H1 (cell line): ENCODE measurements at regions not wholly inside any gene's neighbourhood (a gene's known extent, or its start where the extent isn't known, plus 50 kb on each side); places are given as distances from the start of the nearest gene placed in this dataset.
A peak's percentile ranks its signal among the peaks of the same experiment; 100 is the strongest.

Experiments used
- CTCF ChIA-PET: fragments of 300-600 bp; sonication (Branson Sonifier 250); formaldehyde crosslinking; loops from one replicate; lab custom pipeline; 2021; ENCODE audit not compliant: partially characterized antibody; lab: Charles Lee
- POLR2A ChIA-PET: fragments of 300-600 bp; sonication (Branson Sonifier 250); formaldehyde crosslinking; loops from one replicate; lab custom pipeline; 2021; ENCODE audit warnings: inconsistent platforms; ENCODE audit not compliant: partially characterized antibody; lab: Charles Lee
- DNase-seq, 2 experiments: peaks; one replicate each; pipeline versions ENCODE4 v3.0.0 to v3.0.0-alpha.2; 2010 to 2022; ENCODE audit warnings: low spot score in 2 of 2, low read depth in 1 of 2, mixed read lengths in 1 of 2
- FAIRE-seq: peaks from 2 replicates; lab custom pipeline; 2011; peaks lifted over from hg19 to GRCh38; lab: Jason Lieb, UNC
- H2AFZ ChIP-seq: 2 replicates; pipeline ENCODE4 v1.8.1; 2012; ENCODE audit warnings: low read length, inconsistent platforms
- H2AK5ac ChIP-seq: 2 replicates; pipeline ENCODE4 v1.6.1; 2013; ENCODE audit warnings: low read depth, low read length
- H2BK120ac ChIP-seq: replicated peaks from 2 replicates; pipeline ENCODE3; 2013; ENCODE audit warnings: low read depth, low read length, inconsistent platforms
- H2BK12ac ChIP-seq: 2 replicates; pipeline ENCODE4 v1.6.1; 2013; ENCODE audit warnings: low read depth, low read length
- H2BK15ac ChIP-seq: 2 replicates; pipeline ENCODE4 v1.6.1; 2013; ENCODE audit warnings: low read length
- H2BK20ac ChIP-seq: 2 replicates; pipeline ENCODE4 v1.6.1; 2013; ENCODE audit warnings: low read length
- H2BK5ac ChIP-seq: 2 replicates; pipeline ENCODE4 v1.6.1; 2013; ENCODE audit warnings: low read depth, low read length
- H3K14ac ChIP-seq: 2 replicates; pipeline ENCODE4 v1.6.1; 2013; ENCODE audit warnings: inconsistent platforms; ENCODE audit not compliant: insufficient read length
- H3K18ac ChIP-seq: 2 replicates; pipeline ENCODE4 v1.6.1; 2013; ENCODE audit warnings: low read length; ENCODE audit errors: extremely low read depth
- H3K23ac ChIP-seq: 2 replicates; pipeline ENCODE4 v1.6.1; 2013; ENCODE audit warnings: inconsistent platforms; ENCODE audit not compliant: insufficient read length
- H3K23me2 ChIP-seq: 2 replicates; pipeline ENCODE4 v1.6.1; 2013; ENCODE audit warnings: low read depth, low read length
- H3K27ac ChIP-seq: 2 replicates; pipeline ENCODE4 v1.6.1; 2011; ENCODE audit warnings: low read depth, low read length, inconsistent platforms
- H3K27me3 ChIP-seq, 4 experiments: replicated peaks in 1 of 4; 1 replicate in 1 of 4; 2 replicates in 3 of 4; pipeline versions ENCODE4 v1.6.1 to v1.8.1; 2011 to 2013; ENCODE audit warnings: low read length in 3 of 4, mild to moderate bottlenecking in 3 of 4, inconsistent platforms in 2 of 4, mixed read lengths in 2 of 4, moderate library complexity in 1 of 4; ENCODE audit not compliant: control insufficient read depth in 3 of 4, insufficient read depth in 3 of 4; ENCODE audit errors: extremely low read depth in 1 of 4
- H3K36me3 ChIP-seq, 4 experiments: 2 replicates each; pipeline versions ENCODE4 v1.6.1 to v1.8.1; 2011 to 2013; ENCODE audit warnings: mild to moderate bottlenecking in 4 of 4, low read length in 3 of 4, moderate library complexity in 2 of 4, control low read depth in 1 of 4, inconsistent platforms in 1 of 4; ENCODE audit not compliant: insufficient read depth in 4 of 4, control insufficient read depth in 2 of 4
- H3K4ac ChIP-seq: replicated peaks from 2 replicates; pipeline ENCODE3; 2013; ENCODE audit warnings: low read length, low read depth, mixed read lengths, inconsistent platforms; ENCODE audit not compliant: insufficient read length
- H3K4me1 ChIP-seq, 4 experiments: replicated peaks in 1 of 4; 1 replicate in 1 of 4; 2 replicates in 3 of 4; pipeline versions ENCODE4 v1.6.1 to v1.8.1; 2011 to 2013; ENCODE audit warnings: low read length in 3 of 4, inconsistent platforms in 2 of 4, mixed read lengths in 1 of 4; ENCODE audit not compliant: insufficient read depth in 4 of 4, control insufficient read depth in 3 of 4
- H3K4me2 ChIP-seq, 2 experiments: 2 replicates each; pipeline versions ENCODE4 v1.6.1 to v1.8.1; 2011 to 2013; ENCODE audit warnings: low read depth in 2 of 2, low read length in 2 of 2, control low read depth in 1 of 2, inconsistent platforms in 1 of 2, mild to moderate bottlenecking in 1 of 2; ENCODE audit not compliant: insufficient read depth in 1 of 2
- H3K4me3 ChIP-seq, 4 experiments: fragments of 200-600, 300-600 bp in 1 of 4; sonication (generic), shearing (Covaris generic), sonication (Bioruptor Twin) in 1 of 4; 2 replicates each; pipeline versions ENCODE4 v1.5.1 to v1.8.1; 2011 to 2016; ENCODE audit warnings: low read length in 4 of 4, low read depth in 3 of 4, control low read depth in 2 of 4, inconsistent platforms in 2 of 4, mild to moderate bottlenecking in 2 of 4, mixed read lengths in 1 of 4, moderate library complexity in 1 of 4; ENCODE audit not compliant: insufficient read depth in 2 of 4; ENCODE audit errors: extremely low read depth in 1 of 4
- H3K56ac ChIP-seq: replicated peaks from 2 replicates; pipeline ENCODE3; 2013; ENCODE audit warnings: low read depth, mild to moderate bottlenecking, mixed read lengths, low read length, inconsistent platforms; ENCODE audit not compliant: insufficient read length
- H3K79me1 ChIP-seq: 2 replicates; pipeline ENCODE4 v1.6.1; 2013; ENCODE audit warnings: low read depth, low read length, control low read depth
- H3K79me2 ChIP-seq, 2 experiments: 2 replicates each; pipeline versions ENCODE4 v1.6.1 to v1.8.1; 2012 to 2013; ENCODE audit warnings: low read length in 2 of 2, mild to moderate bottlenecking in 2 of 2, inconsistent platforms in 1 of 2; ENCODE audit not compliant: insufficient read depth in 2 of 2, control insufficient read depth in 1 of 2
- H3K9ac ChIP-seq, 4 experiments: replicated peaks in 1 of 4; 1 replicate in 1 of 4; 2 replicates in 3 of 4; pipeline versions ENCODE4 v1.6.1 to v1.8.1; 2011 to 2013; ENCODE audit warnings: low read depth in 3 of 4, low read length in 3 of 4, control low read depth in 2 of 4, mild to moderate bottlenecking in 2 of 4, moderate library complexity in 2 of 4, inconsistent platforms in 1 of 4; ENCODE audit errors: extremely low read depth in 1 of 4
- H3K9me3 ChIP-seq, 2 experiments: 2 replicates each; pipeline versions ENCODE4 v1.6.1 to v1.8.1; 2012 to 2013; ENCODE audit warnings: mild to moderate bottlenecking in 2 of 2, moderate library complexity in 2 of 2, control low read depth in 1 of 2, inconsistent platforms in 1 of 2, low read depth in 1 of 2, low read length in 1 of 2, mixed read lengths in 1 of 2; ENCODE audit not compliant: insufficient read depth in 2 of 2
- H4K20me1 ChIP-seq, 2 experiments: replicated peaks in 1 of 2; 2 replicates each; pipeline versions ENCODE3 to v1.8.1; 2011 to 2013; ENCODE audit warnings: inconsistent platforms in 2 of 2, low read length in 2 of 2, mild to moderate bottlenecking in 1 of 2; ENCODE audit not compliant: insufficient read depth in 2 of 2, control insufficient read depth in 1 of 2
- H4K5ac ChIP-seq: 2 replicates; pipeline ENCODE4 v1.6.1; 2013; ENCODE audit warnings: low read length, low read depth, mixed read lengths, inconsistent platforms; ENCODE audit not compliant: insufficient read length
- H4K8ac ChIP-seq: 2 replicates; pipeline ENCODE4 v1.8.0; 2013; ENCODE audit warnings: mild to moderate bottlenecking, moderate library complexity, low read length, inconsistent platforms; ENCODE audit not compliant: insufficient read depth; ENCODE audit errors: extremely low read depth
- H4K91ac ChIP-seq: replicated peaks from 2 replicates; pipeline ENCODE3; 2013; ENCODE audit warnings: low read length, mixed read lengths, inconsistent platforms; ENCODE audit not compliant: insufficient read length
- CHD1 ChIP-seq: IDR thresholded peaks from 2 replicates; pipeline ENCODE4 v1.6.1; 2012; ENCODE audit warnings: low read depth, low read length, improper control_type of control experiment
- KDM1A ChIP-seq: fragments of 200-600, 300-600 bp; sonication (generic); IDR thresholded peaks from 2 replicates; pipeline ENCODE4 v1.7.1; 2016; ENCODE audit warnings: mild to moderate bottlenecking, low read length, borderline replicate concordance
- NRF1 ChIP-seq: IDR thresholded peaks from 2 replicates; pipeline ENCODE4 v1.6.1; 2011; ENCODE audit warnings: mild to moderate bottlenecking, low read depth, low read length, improper control_type of control experiment
- POLR2A ChIP-seq, 2 experiments: IDR thresholded peaks; 1 replicate in 1 of 2; 2 replicates in 1 of 2; pipeline ENCODE4 v1.6.1; 2011; ENCODE audit warnings: low read depth in 2 of 2, low read length in 2 of 2, mild to moderate bottlenecking in 2 of 2; ENCODE audit errors: control extremely low read depth in 1 of 2
- USF2 ChIP-seq: IDR thresholded peaks from 2 replicates; pipeline ENCODE4 v1.6.1; 2011; ENCODE audit warnings: low read length, improper control_type of control experiment
- WGBS, 2 experiments: shearing (Covaris generic) in 1 of 2; methylation state at CpG; one replicate each; pipeline versions ENCODE4 v1.1.6 to v1.1.7; 2013 to 2015; ENCODE audit warnings: low lambda C conversion rate in 2 of 2, mixed read lengths in 2 of 2, inconsistent platforms in 1 of 2, low coverage in 1 of 2, missing lambda C conversion rate in 1 of 2; ENCODE audit not compliant: insufficient replicate concordance in 2 of 2, insufficient coverage in 1 of 2, insufficient read length in 1 of 2; ENCODE audit errors: extremely low coverage in 1 of 2, missing lambda C conversion rate in 1 of 2; 5-methylcytosine and 5-hydroxymethylcytosine counted together

DNA sequence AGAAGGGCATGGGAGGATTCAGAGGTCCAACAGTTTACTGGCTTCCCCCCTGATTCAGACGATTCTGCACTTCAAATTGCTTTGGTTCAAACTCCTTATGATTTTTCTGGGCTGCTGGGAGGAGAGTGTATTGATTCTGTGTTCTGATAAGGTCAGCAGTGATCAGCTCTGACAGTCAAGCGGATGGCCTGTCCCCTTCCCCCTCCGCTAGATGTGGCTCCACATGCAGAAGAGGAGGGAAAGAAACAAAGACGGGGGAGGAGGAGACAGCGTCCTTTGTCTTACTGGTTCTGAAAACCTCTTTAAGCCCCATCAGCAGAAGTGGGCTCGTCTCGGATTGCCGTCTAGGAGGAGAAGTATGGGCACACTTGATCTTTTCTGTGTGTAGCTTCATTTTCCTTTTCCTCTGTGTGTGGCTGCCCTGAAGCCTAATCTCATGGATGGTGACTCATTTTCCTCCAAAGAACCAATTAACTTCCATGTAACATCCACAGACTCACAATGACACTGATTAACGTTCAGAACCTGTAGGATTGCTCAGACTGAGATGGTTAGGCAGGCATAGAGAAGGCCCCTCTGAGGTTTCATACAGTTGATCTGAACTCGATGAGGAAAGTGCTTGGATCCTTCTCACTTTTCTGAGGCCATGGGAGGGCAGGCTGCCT, 162.4 kb upstream of the PPP2R3A start:
- Histone ChIP-seq H3K27ac (no peak overlapping the region), H3K18ac (no peak overlapping the region), H2BK15ac (no peak overlapping the region), H2BK120ac (no peak overlapping the region), H3K9ac (no peak overlapping the region; a peak in 1 of 7 replicates), H3K36me3 (no peaks in the 10 kb centered on the region), H2BK12ac (no peak overlapping the region), H3K9me3 (no peaks in the 10 kb centered on the region), H3K14ac (no peak overlapping the region), H3K4ac (no peak overlapping the region), H3K23ac (no peak overlapping the region), H2AK5ac (no peak overlapping the region), H3K23me2 (no peaks in the 10 kb centered on the region), H4K8ac (no peak overlapping the region), H3K4me1 (peaks cover 0 to 6% (median 1%) of the 10 kb centered on the region in 4 experiments; a peak in 3 of 7 replicates), H4K20me1 (no peaks in the 10 kb centered on the region), H3K79me1 (no peaks in the 10 kb centered on the region), H4K91ac (no peak overlapping the region), H3K4me2 (no peak overlapping the region), H2BK5ac (no peak overlapping the region), H3K27me3 (no peaks in the 10 kb centered on the region), H2AFZ (peak overlapping the region; percentile 99), H2BK20ac (no peak overlapping the region), H3K79me2 (no peaks in the 10 kb centered on the region), H3K56ac (no peak overlapping the region), H4K5ac (no peak overlapping the region), H3K4me3 (no peak overlapping the region)
- FAIRE-seq (no peak), DNase-seq (no peak)
- 80% methylated on average over 9 of the region's 10 CpGs; no CpG with 5 or more reads in 1 of the 2 experiments for WGBS, 2 experiments
- CTCF ChIA-PET = interaction anchor here (1.6 to 2.0 kb wide), 2 partner anchors 11 to 67 kb away, joined by 4 to 5 read pairs; no protein-coding TSS in a partner anchor
- TF ChIP-seq NRF1 (no peak), CHD1 (no peak), USF2 (no peak), KDM1A (no peak), POLR2A (IDR thresholded peaks at IDR 0.05; ENCODE audit: control extremely low read depth in 1 of 2, low read depth in 2 of 2, low read length in 2 of 2) (no peak)
- POLR2A ChIA-PET = no interaction called here
